ENCODE measurements at regions not wholly inside any gene's neighbourhood (a gene's known extent, or its start where the extent isn't known, plus 50 kb on each side); places are given as distances from the start of the nearest gene placed in this dataset.

DNA sequence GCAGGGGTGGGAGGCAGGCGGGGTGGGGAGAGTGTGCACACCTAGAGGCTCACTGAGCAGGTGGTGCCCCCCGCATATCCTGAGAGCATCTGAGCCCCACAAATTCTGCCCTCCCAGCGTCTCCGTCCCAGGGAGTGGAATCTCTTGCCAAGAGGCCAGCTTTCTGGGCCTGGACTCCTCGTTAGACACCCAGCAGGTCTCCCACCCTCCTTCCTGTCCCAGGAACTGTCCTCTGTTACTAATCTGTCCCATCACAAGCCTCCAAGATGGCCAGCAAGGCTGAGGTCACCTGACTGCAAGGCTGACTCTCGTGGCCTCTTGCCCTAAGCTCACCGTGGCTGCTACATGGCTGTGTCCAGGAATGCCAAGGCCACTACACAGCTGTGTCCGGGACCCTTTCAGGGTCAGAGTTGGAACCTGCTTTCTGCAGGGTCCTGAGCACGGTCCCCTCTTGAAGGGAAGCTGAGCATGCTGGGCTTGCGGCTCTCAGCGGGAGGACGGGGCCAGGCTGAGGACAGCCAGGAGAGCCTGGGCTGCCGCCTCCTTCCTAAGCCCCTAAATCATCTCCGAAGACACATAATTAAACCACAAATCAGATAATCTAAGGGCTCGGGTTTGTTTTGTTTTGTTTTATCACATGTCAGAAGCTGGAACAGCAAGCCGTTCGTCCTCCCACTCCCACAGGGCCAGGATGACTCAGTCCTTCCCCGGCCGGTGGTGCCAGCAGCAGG is 1327.3 kb downstream of the TBC1D22A start:
- Histone ChIP-seq H3K4me3 (ENCODE audit: low read length) (no peak overlapping the region), H3K4me1 (ENCODE audit: insufficient read depth, low read length) (peaks cover 19% of the 10 kb centered on the region), H3K9me3 (ENCODE audit: low read depth, low read length) (no peaks in the 10 kb centered on the region), H3K27me3 (ENCODE audit: insufficient read depth, low read length) (no peaks in the 10 kb centered on the region)

DNA sequence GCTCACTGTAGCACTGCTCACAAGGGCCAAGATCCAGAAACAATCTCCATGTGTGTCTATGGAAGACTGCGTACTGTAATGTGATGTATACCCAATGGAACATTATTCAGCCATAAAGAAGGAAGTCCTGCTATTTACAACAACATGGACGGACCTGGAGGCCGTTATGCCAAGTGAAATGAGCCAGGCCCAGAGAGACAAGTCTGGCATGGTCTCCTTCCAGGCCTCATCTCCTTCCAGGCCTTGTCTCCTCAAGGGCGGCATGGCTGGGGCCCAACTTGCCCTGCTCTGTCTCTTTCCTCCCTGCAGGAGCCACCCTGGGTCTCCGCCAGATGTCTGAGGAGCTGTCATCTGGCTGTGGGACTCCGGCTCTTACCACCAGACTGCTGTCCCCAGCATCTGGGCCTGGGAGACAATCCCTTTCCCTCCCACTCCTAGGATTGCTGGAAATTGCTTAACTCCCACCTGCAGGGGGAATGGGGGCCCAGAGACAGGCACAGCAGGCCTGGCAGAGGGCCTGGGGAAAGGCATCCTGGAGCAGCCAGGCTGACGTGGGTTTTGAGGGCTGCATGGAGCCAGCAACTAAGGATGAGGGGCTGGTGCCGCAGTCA is 1326.6 kb downstream of the TBC1D22A start:
- no peak overlapping the region for H3K4me3 ChIP-seq (ENCODE audit: low read length)
- H3K9me3 ChIP-seq (ENCODE audit: low read depth, low read length), result no peaks in the 10 kb centered on the region
- H3K27me3 ChIP-seq (ENCODE audit: insufficient read depth, low read length), result no peaks in the 10 kb centered on the region
- H3K4me1 ChIP-seq (ENCODE audit: insufficient read depth, low read length), result peaks cover 27% of the 10 kb centered on the region

- H3K4me1 ChIP-seq (ENCODE audit: insufficient read depth, low read length), result peaks cover 34% of the 10 kb centered on the region
- no peaks in the 10 kb centered on the region for H3K27me3 ChIP-seq (ENCODE audit: insufficient read depth, low read length)
- no peaks in the 10 kb centered on the region for H3K9me3 ChIP-seq (ENCODE audit: low read depth, low read length)
- H3K4me3 ChIP-seq (ENCODE audit: low read length), result no peak overlapping the region
Observed at GRCh38 chr22:48088251-48088650, 1325.8 kb downstream of the TBC1D22A start.

- Histone ChIP-seq H3K4me3 (ENCODE audit: low read length) (no peak overlapping the region), H3K9me3 (ENCODE audit: low read depth, low read length) (no peaks in the 10 kb centered on the region), H3K27me3 (ENCODE audit: insufficient read depth, low read length) (no peaks in the 10 kb centered on the region), H3K4me1 (ENCODE audit: insufficient read depth, low read length) (peaks cover 27% of the 10 kb centered on the region)
Observed at GRCh38 chr22:48085901-48086645, 1323.6 kb downstream of the TBC1D22A start.

DNA sequence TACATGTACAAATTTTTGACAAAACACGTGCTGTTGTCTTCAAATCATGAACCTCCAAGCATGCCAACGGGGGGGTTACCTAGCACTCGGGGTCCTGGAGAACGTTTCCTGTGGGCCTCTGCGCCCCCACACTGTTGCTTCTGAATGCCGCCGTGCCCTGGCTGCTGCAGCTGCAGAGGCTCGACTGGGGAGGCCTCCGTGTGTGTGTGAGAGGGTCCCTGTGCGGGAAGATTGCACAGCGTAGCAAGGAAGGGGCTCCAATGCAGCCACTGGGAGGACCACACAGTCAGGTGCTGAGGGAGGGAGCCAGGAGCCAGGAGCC is 1322.2 kb downstream of the TBC1D22A start:
- Histone ChIP-seq H3K4me1 (ENCODE audit: insufficient read depth, low read length) (peaks cover 17% of the 10 kb centered on the region), H3K27me3 (ENCODE audit: insufficient read depth, low read length) (no peaks in the 10 kb centered on the region), H3K4me3 (ENCODE audit: low read length) (no peak overlapping the region), H3K9me3 (ENCODE audit: low read depth, low read length) (no peaks in the 10 kb centered on the region)

DNA sequence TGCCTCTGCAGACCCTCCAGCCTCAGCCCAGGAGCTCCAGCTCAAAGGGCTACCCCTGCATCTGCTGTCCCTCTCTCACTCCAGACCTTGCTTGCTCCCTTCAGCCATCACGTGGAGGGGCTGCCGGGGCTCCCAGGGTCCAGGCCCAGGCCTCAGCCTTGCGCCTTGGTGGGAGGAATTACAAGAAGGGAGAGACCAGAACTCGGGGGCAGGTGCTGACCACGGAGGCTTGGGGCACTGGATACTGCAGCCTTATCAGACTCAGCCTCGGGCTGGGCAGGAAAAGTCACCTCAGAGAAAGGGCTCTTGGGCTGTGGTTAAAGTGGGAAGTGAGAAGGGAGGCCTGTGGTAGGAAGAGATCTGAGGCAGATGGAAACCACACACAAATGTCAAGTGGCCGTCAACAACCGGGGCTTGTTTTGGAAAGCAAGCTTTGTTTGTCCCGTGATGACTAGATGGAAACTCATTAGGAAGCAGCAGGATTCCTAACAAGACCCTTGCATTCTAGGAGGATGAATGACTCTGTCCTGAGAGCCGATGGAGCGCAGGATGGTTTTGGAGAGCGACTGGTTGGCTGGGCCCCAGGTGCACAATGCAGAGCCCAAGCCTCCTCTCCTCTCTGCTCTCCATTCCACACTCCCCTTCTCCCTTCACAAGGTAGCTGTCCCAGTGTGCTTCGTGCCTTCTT is 1321.7 kb downstream of the TBC1D22A start:
- Histone ChIP-seq H3K27me3 (ENCODE audit: insufficient read depth, low read length) (no peaks in the 10 kb centered on the region), H3K4me1 (ENCODE audit: insufficient read depth, low read length) (peaks cover 17% of the 10 kb centered on the region), H3K4me3 (ENCODE audit: low read length) (no peak overlapping the region), H3K9me3 (ENCODE audit: low read depth, low read length) (no peaks in the 10 kb centered on the region)

- no peaks in the 10 kb centered on the region for H3K27me3 ChIP-seq (ENCODE audit: insufficient read depth, low read length)
- H3K9me3 ChIP-seq (ENCODE audit: low read depth, low read length), result no peaks in the 10 kb centered on the region
Observed at GRCh38 chr22:48083502-48083901, 1321.1 kb downstream of the TBC1D22A start.

DNA sequence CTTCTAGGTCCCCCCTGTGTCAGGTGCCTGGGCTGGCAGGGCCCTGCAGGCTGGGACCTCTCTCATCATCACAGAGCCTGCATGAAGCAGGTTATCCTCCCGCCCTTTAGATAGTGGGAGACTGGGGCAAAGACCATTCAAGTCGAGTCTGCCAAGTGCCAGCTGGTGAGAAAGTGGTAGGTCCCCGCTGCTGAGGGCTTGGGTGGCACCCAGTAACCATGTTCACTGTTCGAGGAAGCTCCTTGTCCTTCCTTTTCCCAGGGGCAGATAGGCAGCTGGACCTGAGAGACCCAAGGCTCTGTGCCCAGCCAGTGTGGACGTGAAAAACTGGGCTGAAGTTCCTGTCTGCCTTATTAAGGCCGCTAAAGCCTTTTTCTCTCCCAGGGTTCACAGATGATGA is 1319.8 kb downstream of the TBC1D22A start:
- Histone ChIP-seq H3K9me3 (ENCODE audit: low read depth, low read length) (no peaks in the 10 kb centered on the region), H3K27me3 (ENCODE audit: insufficient read depth, low read length) (no peaks in the 10 kb centered on the region), H3K4me3 (ENCODE audit: low read length) (no peak overlapping the region), H3K4me1 (ENCODE audit: insufficient read depth, low read length) (peaks cover 17% of the 10 kb centered on the region)

More at GRCh38 chr22:48083502-48083901, 1321.1 kb downstream of the TBC1D22A start:
- H3K4me1 ChIP-seq (ENCODE audit: insufficient read depth, low read length), result peaks cover 17% of the 10 kb centered on the region
- no peak overlapping the region for H3K4me3 ChIP-seq (ENCODE audit: low read length)

- H3K27me3 ChIP-seq (ENCODE audit: insufficient read depth, low read length), result no peaks in the 10 kb centered on the region
- H3K4me3 ChIP-seq (ENCODE audit: low read length), result no peak overlapping the region
- no peaks in the 10 kb centered on the region for H3K9me3 ChIP-seq (ENCODE audit: low read depth, low read length)
- H3K4me1 ChIP-seq (ENCODE audit: insufficient read depth, low read length), result peaks cover 17% of the 10 kb centered on the region
Observed at GRCh38 chr22:48081281-48081680, 1318.8 kb downstream of the TBC1D22A start.

DNA sequence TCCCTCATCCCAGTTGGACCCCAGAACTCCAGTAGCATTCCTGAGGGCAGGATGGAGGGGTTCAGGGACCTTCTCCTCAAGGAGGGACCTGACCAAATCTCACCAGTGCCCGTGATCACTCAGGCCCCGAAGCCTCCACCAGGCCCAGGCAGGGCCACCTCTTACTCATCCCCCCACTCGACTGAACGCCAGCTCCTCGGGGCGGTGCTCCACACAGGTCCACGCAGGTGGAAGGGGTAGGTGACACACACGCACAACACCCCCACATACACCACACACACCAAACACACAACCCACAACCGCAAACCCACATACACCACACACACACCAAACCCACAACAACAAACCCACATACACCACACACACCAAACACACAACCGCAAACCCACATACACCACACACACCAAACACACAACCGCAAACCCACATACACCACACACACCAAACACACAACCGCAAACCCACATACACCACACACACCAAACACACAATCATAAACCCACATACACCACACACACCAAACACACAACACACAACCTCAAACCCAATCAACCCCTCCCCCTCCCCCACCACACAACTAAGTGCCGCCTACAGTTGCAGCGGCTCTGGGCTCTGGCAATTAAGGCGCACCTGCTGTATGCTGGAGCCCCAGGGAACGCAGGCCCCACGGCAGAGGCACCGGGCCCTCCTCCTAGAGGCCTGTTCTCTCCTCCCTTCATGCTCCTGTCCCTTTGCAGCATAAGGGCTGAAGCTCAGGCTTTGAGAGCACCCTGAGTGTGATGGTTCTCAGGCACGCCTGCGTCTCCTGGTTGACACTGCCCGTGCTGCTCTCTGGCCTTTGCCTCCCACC is 1318.1 kb downstream of the TBC1D22A start:
- H3K4me1 ChIP-seq (ENCODE audit: insufficient read depth, low read length), result peaks cover 17% of the 10 kb centered on the region
- no peak overlapping the region for H3K4me3 ChIP-seq (ENCODE audit: low read length)
- no peaks in the 10 kb centered on the region for H3K9me3 ChIP-seq (ENCODE audit: low read depth, low read length)
- H3K27me3 ChIP-seq (ENCODE audit: insufficient read depth, low read length), result no peaks in the 10 kb centered on the region

DNA sequence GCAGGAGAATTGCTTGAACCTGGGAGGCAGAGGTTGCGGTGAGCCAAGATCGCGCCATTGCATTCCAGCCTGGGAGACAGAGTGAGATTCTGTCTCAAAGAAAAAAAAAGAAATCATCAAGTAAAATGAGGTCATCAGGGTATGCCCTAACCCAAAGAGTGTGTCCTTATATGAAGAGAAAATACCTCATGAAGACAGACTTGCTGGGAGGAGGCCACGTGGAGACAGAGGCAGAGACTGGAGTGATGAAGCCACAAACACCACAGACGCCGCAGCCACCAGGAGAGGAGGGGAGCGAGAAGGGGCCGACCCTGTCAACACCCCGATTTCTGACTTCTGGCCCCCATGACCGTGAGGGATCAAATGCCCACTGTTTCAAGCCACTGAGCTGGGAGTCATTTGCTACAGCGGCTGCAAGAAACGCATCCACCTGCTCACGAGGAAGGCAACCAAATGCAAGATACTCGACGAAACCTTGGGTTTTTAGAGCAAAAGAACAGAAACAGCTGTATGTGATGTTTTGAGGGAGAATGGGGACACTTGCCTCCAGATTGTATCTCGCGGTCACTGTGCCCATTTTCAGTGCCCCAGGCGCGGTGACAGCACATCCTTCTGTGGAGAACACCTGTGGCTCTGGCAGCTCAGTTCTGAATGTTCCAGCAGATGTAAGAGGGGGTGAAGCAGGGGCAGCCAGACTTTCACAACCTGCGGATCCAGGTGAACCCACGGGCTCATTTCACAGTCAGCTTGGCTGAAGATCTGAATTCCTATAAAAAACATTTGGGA is 1317.2 kb downstream of the TBC1D22A start:
- Histone ChIP-seq H3K27me3 (ENCODE audit: insufficient read depth, low read length) (no peaks in the 10 kb centered on the region), H3K4me1 (ENCODE audit: insufficient read depth, low read length) (peaks cover 14% of the 10 kb centered on the region), H3K4me3 (ENCODE audit: low read length) (no peak overlapping the region), H3K9me3 (ENCODE audit: low read depth, low read length) (no peaks in the 10 kb centered on the region)

DNA sequence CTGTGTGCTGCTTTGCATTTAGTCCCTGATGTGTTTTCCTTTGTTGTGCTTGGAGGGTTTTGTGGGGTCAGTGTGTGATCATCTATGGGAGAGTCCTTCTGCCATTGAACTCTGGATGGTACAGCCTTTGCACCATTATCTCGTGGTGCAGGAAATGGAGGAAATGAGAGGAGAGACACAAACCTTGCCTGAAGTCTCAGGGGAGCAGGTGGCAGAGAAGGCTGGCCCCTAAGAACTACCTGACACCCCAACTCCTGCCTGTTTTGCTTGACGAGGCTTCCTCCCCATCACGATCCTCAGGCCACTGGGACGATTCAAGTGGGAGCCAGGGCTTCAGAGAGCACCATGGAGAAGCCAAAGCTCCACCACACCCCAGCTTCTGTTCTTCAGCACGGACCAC is 1316.4 kb downstream of the TBC1D22A start:
- Histone ChIP-seq H3K9me3 (ENCODE audit: low read depth, low read length) (no peaks in the 10 kb centered on the region), H3K4me3 (ENCODE audit: low read length) (no peak overlapping the region), H3K27me3 (ENCODE audit: insufficient read depth, low read length) (no peaks in the 10 kb centered on the region), H3K4me1 (ENCODE audit: insufficient read depth, low read length) (peaks cover 5% of the 10 kb centered on the region)

DNA sequence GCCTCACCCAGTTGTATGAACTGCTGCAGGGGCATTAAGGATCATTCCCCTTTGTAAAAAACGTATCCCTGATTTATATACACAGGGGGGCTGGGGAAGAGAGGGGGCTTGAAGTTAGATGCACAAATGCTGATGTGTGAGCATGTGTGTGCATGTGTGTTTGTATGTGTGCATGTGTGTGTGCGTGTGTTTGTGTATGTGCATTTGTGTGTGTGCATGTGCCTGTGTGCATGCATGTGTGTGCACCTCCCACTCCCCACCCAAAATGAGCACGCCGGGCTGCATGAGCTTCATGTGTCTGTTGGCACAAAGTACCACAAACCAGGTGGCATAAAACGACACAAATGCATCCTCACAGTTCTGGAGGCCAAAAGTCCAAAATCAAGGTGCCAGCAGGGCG is 1315.2 kb downstream of the TBC1D22A start:
- no peaks in the 10 kb centered on the region for H3K9me3 ChIP-seq (ENCODE audit: low read depth, low read length)
- H3K4me1 ChIP-seq (ENCODE audit: insufficient read depth, low read length), result no peaks in the 10 kb centered on the region
- no peak overlapping the region for H3K4me3 ChIP-seq (ENCODE audit: low read length)
- no peaks in the 10 kb centered on the region for H3K27me3 ChIP-seq (ENCODE audit: insufficient read depth, low read length)

DNA sequence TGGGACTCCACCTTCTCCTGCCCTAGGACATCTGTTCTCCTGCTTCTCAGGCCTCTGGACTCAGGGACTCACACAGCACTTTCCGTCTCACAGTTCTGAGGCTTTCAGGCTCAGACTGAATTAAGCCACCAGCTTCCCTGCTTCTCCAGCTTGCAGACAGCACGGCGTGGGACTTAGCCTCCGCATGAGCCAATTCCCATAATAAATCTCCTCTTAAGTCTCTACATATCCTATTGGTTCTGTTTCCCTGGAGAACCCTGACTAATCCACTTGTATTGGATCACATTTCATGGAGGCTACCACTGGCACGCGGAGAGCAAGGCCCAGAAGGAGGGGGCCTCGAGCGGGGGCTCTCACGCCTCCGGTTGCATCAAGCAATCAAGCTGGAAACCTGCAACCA is 1313.6 kb downstream of the TBC1D22A start:
- no peaks in the 10 kb centered on the region for H3K9me3 ChIP-seq (ENCODE audit: low read depth, low read length)
- H3K4me3 ChIP-seq (ENCODE audit: low read length), result no peak overlapping the region
- no peaks in the 10 kb centered on the region for H3K4me1 ChIP-seq (ENCODE audit: insufficient read depth, low read length)
- H3K27me3 ChIP-seq (ENCODE audit: insufficient read depth, low read length), result no peaks in the 10 kb centered on the region

All from mononuclear cell (primary cell).